ENCODE measurements at regions not wholly inside any gene's neighbourhood (a gene's known extent, or its start where the extent isn't known, plus 50 kb on each side); places are given as distances from the start of the nearest gene placed in this dataset.

DNA sequence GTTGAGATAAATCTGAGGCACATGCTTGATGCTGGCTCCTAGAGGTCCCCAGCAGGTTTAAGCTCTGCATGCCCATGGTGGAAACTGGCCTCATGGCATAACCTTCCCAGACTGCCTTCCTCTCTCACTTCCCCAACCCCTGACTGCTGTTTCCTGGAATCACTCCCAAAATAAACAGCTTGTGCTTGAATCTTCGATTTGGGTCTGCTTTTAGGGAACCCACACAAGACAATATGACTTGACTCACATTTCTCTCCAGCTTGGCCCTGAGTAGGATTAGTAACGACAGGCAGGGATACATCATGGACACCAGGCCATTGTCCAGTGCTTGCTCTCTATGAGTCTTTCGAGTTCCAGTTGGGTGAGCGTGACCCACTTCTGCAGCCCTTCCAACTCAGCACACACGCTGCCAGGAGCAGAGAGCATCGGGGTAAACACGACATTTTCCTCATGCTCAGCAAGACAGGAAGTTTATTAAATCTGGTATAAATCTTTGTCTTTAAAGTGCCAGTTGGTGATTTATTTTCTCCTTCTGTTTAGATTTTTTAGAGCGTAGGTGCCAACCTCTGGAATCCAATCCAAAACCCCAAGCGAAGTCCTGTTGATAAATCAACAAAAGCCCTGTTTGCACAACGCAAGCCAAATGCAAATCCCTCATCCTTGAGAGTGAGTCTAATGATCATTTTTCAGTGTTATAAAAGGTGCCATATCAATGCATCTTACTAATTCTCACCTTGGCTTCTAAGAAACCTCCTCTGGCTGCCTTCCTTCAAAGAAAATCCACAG is 135.0 kb downstream of the FOXA2 start:
- H4K91ac ChIP-seq (replicated peaks; ENCODE audit: insufficient read length, low read length): no peak overlapping the region
- no peak overlapping the region for H3K4ac ChIP-seq (replicated peaks; ENCODE audit: insufficient read length, low read depth, low read length)
- H3K79me2 ChIP-seq (ENCODE audit: control insufficient read depth in 1 of 2, insufficient read depth in 2 of 2, low read length in 2 of 2): no peaks in the 10 kb centered on the region
- no peak overlapping the region for H3K18ac ChIP-seq (ENCODE audit: extremely low read depth, low read length)
- no peak overlapping the region for H3K4me3 ChIP-seq (ENCODE audit: extremely low read depth in 1 of 4, insufficient read depth in 2 of 4, low read depth in 3 of 4, low read length in 4 of 4)
- no peaks in the 10 kb centered on the region for H3K9me3 ChIP-seq (ENCODE audit: insufficient read depth in 2 of 2, low read depth in 1 of 2, low read length in 1 of 2)
- H2BK5ac ChIP-seq (ENCODE audit: low read depth, low read length): no peak overlapping the region
- POLR2A ChIA-PET (ENCODE audit: partially characterized antibody): interaction anchor here (0.6 kb wide), 1 partner anchor 56 kb away, joined by 4 read pairs; no protein-coding TSS in a partner anchor
- H4K5ac ChIP-seq (ENCODE audit: insufficient read length, low read depth, low read length): no peak overlapping the region
- no peaks in the 10 kb centered on the region for H3K79me1 ChIP-seq (ENCODE audit: low read depth, low read length)
- H2AFZ ChIP-seq (ENCODE audit: low read length): no peak overlapping the region
- no peak overlapping the region for H3K56ac ChIP-seq (replicated peaks; ENCODE audit: insufficient read length, low read depth, low read length)
- H3K27ac ChIP-seq (ENCODE audit: low read depth, low read length): no peak overlapping the region
- no peak overlapping the region for H2BK12ac ChIP-seq (ENCODE audit: low read depth, low read length)
- no peak overlapping the region for H3K23ac ChIP-seq (ENCODE audit: insufficient read length)
- no peak overlapping the region for H3K14ac ChIP-seq (ENCODE audit: insufficient read length)
- H3K27me3 ChIP-seq (replicated peaks in 1 of 4; ENCODE audit: control insufficient read depth in 3 of 4, extremely low read depth in 1 of 4, insufficient read depth in 3 of 4, low read length in 3 of 4): peaks cover 3 to 14% (median 8%) of the 10 kb centered on the region in 4 experiments; a peak in 6 of 7 replicates
- H4K20me1 ChIP-seq (replicated peaks in 1 of 2; ENCODE audit: control insufficient read depth in 1 of 2, insufficient read depth in 2 of 2, low read length in 2 of 2): no peaks in the 10 kb centered on the region
- no peaks in the 10 kb centered on the region; a peak in 1 of 8 replicates for H3K36me3 ChIP-seq (ENCODE audit: control insufficient read depth in 2 of 4, insufficient read depth in 4 of 4, low read length in 3 of 4)
- CTCF ChIA-PET (ENCODE audit: partially characterized antibody): interaction anchor here (0.9 kb wide), 1 partner anchor 138 kb away, joined by 4 read pairs; no protein-coding TSS in a partner anchor
- no peak overlapping the region for H2BK120ac ChIP-seq (replicated peaks; ENCODE audit: low read depth, low read length)
- H3K23me2 ChIP-seq (ENCODE audit: low read depth, low read length): no peaks in the 10 kb centered on the region; the same call in 1 of the 2 replicates
- no peak overlapping the region for H2BK20ac ChIP-seq (ENCODE audit: low read length)
- H3K4me1 ChIP-seq (replicated peaks in 1 of 4; ENCODE audit: control insufficient read depth in 3 of 4, insufficient read depth in 4 of 4, low read length in 3 of 4): no peaks in the 10 kb centered on the region; a peak in 1 of 7 replicates
- WGBS, 2 experiments (ENCODE audit: extremely low coverage in 1 of 2, insufficient coverage in 1 of 2, insufficient read length in 1 of 2, insufficient replicate concordance in 2 of 2, low coverage in 1 of 2, low lambda C conversion rate in 2 of 2, missing lambda C conversion rate in 1 of 2): 88% methylated on average over 10 of the region's 10 CpGs; no CpG with 5 or more reads in 1 of the 2 experiments
- no peak overlapping the region for H3K4me2 ChIP-seq (ENCODE audit: insufficient read depth in 1 of 2, low read depth in 2 of 2, low read length in 2 of 2)
- no peak overlapping the region for H2BK15ac ChIP-seq (ENCODE audit: low read length)
- no peak overlapping the region for H4K8ac ChIP-seq (ENCODE audit: extremely low read depth, insufficient read depth, low read length)
- no peak for TF ChIP-seq RNF2 (IDR thresholded peaks at IDR 0.05; ENCODE audit: borderline replicate concordance, low read depth, low read length, missing control alignments, poor library complexity, severe bottlenecking)
- no peak for TF ChIP-seq POLR2A (IDR thresholded peaks at IDR 0.05; ENCODE audit: control extremely low read depth in 1 of 2, low read depth in 2 of 2, low read length in 2 of 2)
- no peak for TF ChIP-seq POLR2AphosphoS5 (IDR thresholded peaks at IDR 0.05; ENCODE audit: low read depth, low read length)
- no peak for TF ChIP-seq RBBP5 (IDR thresholded peaks at IDR 0.05; ENCODE audit: borderline replicate concordance, low read depth, low read length)
- no peak for TF ChIP-seq MAX (IDR thresholded peaks at IDR 0.05)
- no peak for TF ChIP-seq SP1 (IDR thresholded peaks at IDR 0.05; ENCODE audit: low read depth, low read length)
- TF ChIP-seq NRF1 (IDR thresholded peaks at IDR 0.05; ENCODE audit: low read depth, low read length): no peak
- TF ChIP-seq, protein P1, sequence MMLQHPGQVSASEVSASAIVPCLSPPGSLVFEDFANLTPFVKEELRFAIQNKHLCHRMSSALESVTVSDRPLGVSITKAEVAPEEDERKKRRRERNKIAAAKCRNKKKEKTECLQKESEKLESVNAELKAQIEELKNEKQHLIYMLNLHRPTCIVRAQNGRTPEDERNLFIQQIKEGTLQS (IDR thresholded peaks at IDR 0.05; ENCODE audit: insufficient read depth, low read depth, low read length): no peak
- TF ChIP-seq KDM5A (IDR thresholded peaks at IDR 0.05; ENCODE audit: low read length): no peak
- no peak overlapping the region for H3K9ac ChIP-seq (replicated peaks in 1 of 4; ENCODE audit: extremely low read depth in 1 of 4, low read depth in 3 of 4, low read length in 3 of 4)
- no peak for FAIRE-seq
- H2AK5ac ChIP-seq (ENCODE audit: low read depth, low read length): no peak overlapping the region
- no peak for DNase-seq (ENCODE audit: low read depth in 1 of 2, low spot score in 2 of 2)

All from H1 (cell line).